ENCODE measurements at regions not wholly inside any gene's neighbourhood (a gene's known extent, or its start where the extent isn't known, plus 50 kb on each side); places are given as distances from the start of the nearest gene placed in this dataset.

DNA sequence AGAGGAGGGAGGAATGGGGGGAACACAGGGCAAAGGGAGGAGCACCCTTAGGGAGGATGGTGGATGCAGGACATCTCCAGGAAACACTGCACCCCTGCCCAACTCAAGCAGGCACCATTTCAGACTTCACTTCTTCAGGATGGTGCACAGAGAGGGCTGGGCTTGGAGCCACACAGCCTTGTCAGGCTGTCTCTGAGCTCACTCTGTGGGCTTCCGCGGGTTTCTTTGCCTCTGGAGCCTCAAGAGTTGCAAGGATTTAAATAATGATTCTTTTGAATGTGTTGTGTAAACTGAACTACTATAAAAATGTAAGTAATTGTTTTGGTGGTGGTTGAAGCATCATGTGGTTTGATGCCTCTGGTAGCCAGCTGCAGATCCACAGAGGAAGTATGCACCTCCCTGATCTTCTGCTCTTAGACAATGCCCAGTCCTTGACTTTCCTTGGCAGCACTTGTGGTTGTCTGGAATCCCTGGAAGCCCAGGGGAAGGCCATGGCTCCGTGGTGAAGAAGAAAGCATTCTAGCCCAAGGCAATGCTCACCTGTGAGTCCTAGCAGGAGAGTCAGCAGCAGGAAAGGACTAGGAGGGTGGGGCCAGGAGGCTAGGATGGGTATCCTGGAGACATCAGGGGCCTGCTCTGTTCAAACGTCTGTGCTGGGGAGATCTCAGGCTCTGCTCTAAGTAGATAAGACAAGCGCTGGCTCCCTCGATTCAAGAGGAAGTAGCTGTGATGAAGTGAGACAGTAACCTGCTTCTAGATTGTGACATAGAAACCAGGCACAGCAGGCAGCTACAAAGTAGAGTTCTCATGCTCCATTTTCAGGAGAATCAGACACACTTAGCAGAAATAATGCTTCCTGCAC, 50.2 kb upstream of the SIRPG start:
- TF ChIP-seq SUZ12 (IDR thresholded peaks at IDR 0.05; ENCODE audit: extremely low read depth, insufficient read depth, insufficient read length) (no peak), YY1 (IDR thresholded peaks at IDR 0.05; ENCODE audit: insufficient read depth, insufficient read length) (no peak)
